HCT116 (cell line): ENCODE measurements at regions not wholly inside any gene's neighbourhood (a gene's known extent, or its start where the extent isn't known, plus 50 kb on each side); places are given as distances from the start of the nearest gene placed in this dataset.

ENCODE experiments used
- ATAC-seq: fragments of 200-7000 bp; cut with Tn5 transposase; 2 replicates; pipeline ENCODE4 v1.9.1; 2020; ENCODE audit warnings: mild to moderate bottlenecking, moderate library complexity
- BruUV-seq: library from RNA; stranded (reverse); fragments of 400-500 nt; replicated peaks from 2 replicates; lab custom pipeline; 2021; lab: Mats Ljungman, UMichigan
- CTCF ChIA-PET: fragments of 300-600 bp; sonication (Branson Sonifier 250); formaldehyde crosslinking; loops from one replicate; lab custom pipeline; 2021; ENCODE audit warnings: antibody characterized with exemption; lab: Charles Lee
- POLR2A ChIA-PET: fragments of 300-600, 350-600 bp; sonication (Branson Sonifier 250); formaldehyde crosslinking; loops from one replicate; lab custom pipeline; 2021; ENCODE audit warnings: antibody characterized with exemption; lab: Charles Lee
- RAD21 ChIA-PET, 2 experiments: fragments of 300-600 bp; sonication (Branson Sonifier 250); formaldehyde crosslinking; loops; one replicate each; lab custom pipeline; 2023; ENCODE audit warnings: low total read pairs in 2 of 2; ENCODE audit not compliant: uncharacterized antibody in 2 of 2, unreplicated experiment in 2 of 2, low non-redundant PET in 1 of 2; lab: Charles Lee
- DNase-seq: peaks from one replicate; pipeline ENCODE4 v3.0.0-alpha.2; 2010; ENCODE audit warnings: low read depth, low spot score
- H2AFZ ChIP-seq: fragments of 200-600 bp; shearing (Covaris generic), sonication (generic); 2 replicates; pipeline ENCODE4 v1.6.1; 2017; ENCODE audit warnings: low read depth, mixed run types, mixed read lengths, antibody characterized with exemption, low read length; ENCODE audit not compliant: poor library complexity, severe bottlenecking
- H3K27ac ChIP-seq: 2 replicates; pipeline ENCODE4 v1.5.1; 2012; ENCODE audit warnings: low read depth, low read length
- H3K27me3 ChIP-seq: fragments of 200-600 bp; sonication (generic); 2 replicates; pipeline ENCODE4 v1.6.1; 2016; ENCODE audit warnings: mixed run types, low read length, mixed read lengths; ENCODE audit not compliant: insufficient read depth
- H3K36me3 ChIP-seq, 2 experiments: fragments of 200-500 bp in 1 of 2; fragments of 200-600 bp in 1 of 2; sonication (Bioruptor generic) in 1 of 2; sonication (generic) in 1 of 2; 2 replicates each; pipeline versions ENCODE4 v1.5.1 to v1.6.1; 2014 to 2016; ENCODE audit warnings: low read length in 2 of 2, inconsistent platforms in 1 of 2, mixed read lengths in 1 of 2, mixed run types in 1 of 2; ENCODE audit not compliant: insufficient read depth in 2 of 2, control insufficient read depth in 1 of 2
- H3K4me1 ChIP-seq, 2 experiments: fragments of 200-600 bp in 1 of 2; sonication (generic) in 1 of 2; 2 replicates each; pipeline versions ENCODE4 v1.5.1 to v1.6.1; 2012 to 2017; ENCODE audit warnings: low read length in 2 of 2, inconsistent platforms in 1 of 2, mild to moderate bottlenecking in 1 of 2, mixed read lengths in 1 of 2, mixed run types in 1 of 2, moderate library complexity in 1 of 2; ENCODE audit not compliant: insufficient read depth in 2 of 2, control insufficient read depth in 1 of 2
- H3K4me2 ChIP-seq: fragments of 200-600 bp; sonication (generic); 2 replicates; pipeline ENCODE4 v1.6.1; 2017; ENCODE audit warnings: mixed run types, low read length, mixed read lengths
- H3K4me3 ChIP-seq, 2 experiments: fragments of 200-600 bp in 1 of 2; sonication (generic) in 1 of 2; replicated peaks in 1 of 2; 2 replicates each; pipeline ENCODE4 v1.5.1; 2011 to 2016; ENCODE audit warnings: low read length in 2 of 2, control low read depth in 1 of 2, low read depth in 1 of 2, mild to moderate bottlenecking in 1 of 2, mixed read lengths in 1 of 2, mixed run types in 1 of 2
- H3K79me2 ChIP-seq: fragments of 200-600 bp; sonication (generic); 2 replicates; pipeline ENCODE4 v1.6.1; 2017; ENCODE audit warnings: mild to moderate bottlenecking, mixed run types, low read length, moderate library complexity, mixed read lengths; ENCODE audit not compliant: insufficient read depth
- H3K9ac ChIP-seq: fragments of 200-600 bp; sonication (generic); 2 replicates; pipeline ENCODE4 v1.6.1; 2016; ENCODE audit warnings: low read length, mixed read lengths
- H3K9me2 ChIP-seq: fragments of 200-600 bp; sonication (generic), shearing (Covaris generic); 2 replicates; pipeline ENCODE4 v1.6.1; 2017; ENCODE audit warnings: mixed run types, mild to moderate bottlenecking, moderate library complexity; ENCODE audit not compliant: insufficient read depth
- H3K9me3 ChIP-seq, 2 experiments: fragments of 200-500 bp in 1 of 2; fragments of 200-600 bp in 1 of 2; sonication (Bioruptor generic) in 1 of 2; sonication (generic) in 1 of 2; 2 replicates each; pipeline ENCODE4 v1.6.1; 2014 to 2017; ENCODE audit warnings: low read length in 2 of 2, mixed read lengths in 2 of 2, inconsistent platforms in 1 of 2, low read depth in 1 of 2, mild to moderate bottlenecking in 1 of 2, mixed run types in 1 of 2, moderate library complexity in 1 of 2; ENCODE audit not compliant: control insufficient read depth in 1 of 2, insufficient read depth in 1 of 2
- H4K20me1 ChIP-seq: fragments of 200-600 bp; sonication (generic), shearing (Covaris generic); 2 replicates; pipeline ENCODE4 v1.6.1; 2017; ENCODE audit warnings: mixed run types, mild to moderate bottlenecking, moderate library complexity; ENCODE audit not compliant: insufficient read depth
- ATF3 ChIP-seq: IDR thresholded peaks from 2 replicates; pipeline ENCODE4 v1.6.1; 2012
- CBX3 ChIP-seq: IDR thresholded peaks from 2 replicates; pipeline ENCODE4 v1.6.1; 2012; ENCODE audit warnings: low read depth
- CEBPB ChIP-seq: IDR thresholded peaks from 2 replicates; pipeline ENCODE4 v1.6.1; 2012; ENCODE audit warnings: low read depth
- CTCF ChIP-seq, 3 experiments: fragments of 200-600 bp in 1 of 3; sonication (generic) in 1 of 3; IDR thresholded peaks in 2 of 3; conservative IDR thresholded peaks in 1 of 3; 2 replicates each; pipeline ENCODE4 v1.5.1; 2012 to 2017; ENCODE audit warnings: low read depth in 2 of 3, low read length in 2 of 3, antibody characterized with exemption in 1 of 3, borderline replicate concordance in 1 of 3, control low read depth in 1 of 3, mild to moderate bottlenecking in 1 of 3, mixed read lengths in 1 of 3, mixed run types in 1 of 3, moderate library complexity in 1 of 3; ENCODE audit not compliant: insufficient read depth in 1 of 3
- EGR1 ChIP-seq: IDR thresholded peaks from 2 replicates; pipeline ENCODE4 v1.6.1; 2012; ENCODE audit warnings: low read depth
- ELF1 ChIP-seq: IDR thresholded peaks from 2 replicates; pipeline ENCODE4 v1.6.1; 2012; ENCODE audit warnings: low read depth, borderline replicate concordance
- EZH2 ChIP-seq: fragments of 200-600 bp; sonication (generic); IDR thresholded peaks from 2 replicates; pipeline ENCODE4 v1.6.1; 2017; ENCODE audit warnings: antibody characterized with exemption, mixed run types
- FOSL1 ChIP-seq: IDR thresholded peaks from 2 replicates; pipeline ENCODE4 v1.6.1; 2012; ENCODE audit warnings: low read depth
- JUND ChIP-seq: IDR thresholded peaks from 2 replicates; pipeline ENCODE4 v1.6.1; 2012
- MAX ChIP-seq: IDR thresholded peaks from 2 replicates; pipeline ENCODE4 v1.6.1; 2012
- POLR2A ChIP-seq: IDR thresholded peaks from 2 replicates; pipeline ENCODE4 v1.7.0; 2011; ENCODE audit warnings: borderline replicate concordance; ENCODE audit not compliant: insufficient read depth, insufficient read length; ENCODE audit errors: extremely low read depth
- REST ChIP-seq: IDR thresholded peaks from 2 replicates; pipeline ENCODE4 v1.6.1; 2012; ENCODE audit warnings: low read depth
- SIN3A ChIP-seq: IDR thresholded peaks from 2 replicates; pipeline ENCODE4 v1.6.1; 2012; ENCODE audit warnings: low read depth
- SP1 ChIP-seq: IDR thresholded peaks from 2 replicates; pipeline ENCODE4 v1.6.1; 2012; ENCODE audit warnings: low read depth
- SRF ChIP-seq: IDR thresholded peaks from 2 replicates; pipeline ENCODE4 v1.6.1; 2012; ENCODE audit warnings: low read depth
- TCF7L2 ChIP-seq: IDR thresholded peaks from 2 replicates; pipeline ENCODE4 v1.7.0; 2011; ENCODE audit warnings: borderline replicate concordance, inconsistent platforms; ENCODE audit not compliant: insufficient read depth, insufficient read length; ENCODE audit errors: extremely low read depth
- YY1 ChIP-seq: IDR thresholded peaks from 2 replicates; pipeline ENCODE4 v1.6.1; 2011; ENCODE audit warnings: low read length, low read depth, moderate library complexity, mild to moderate bottlenecking; ENCODE audit not compliant: insufficient replicate concordance; ENCODE audit errors: extremely low read depth
- ZNF274 ChIP-seq: fragments of 200-500 bp; sonication (Bioruptor generic); IDR thresholded peaks from 2 replicates; pipeline ENCODE4 v1.6.1; 2014; ENCODE audit warnings: mild to moderate bottlenecking, low read depth, low read length, inconsistent platforms
- intact Hi-C: fragments of 100-400 bp; cut with micrococcal nuclease; formaldehyde crosslinking; loops from 2 replicates; pipeline ENCODE4 v1.10.0; 2022

- no peak for TF ChIP-seq REST
- TF ChIP-seq CTCF (IDR thresholded peaks at IDR 0.05 in 2 of 3, conservative IDR thresholded peaks at IDR 0.05 in 1 of 3; ENCODE audit: borderline replicate concordance in 1 of 3, insufficient read depth in 1 of 3, low read depth in 2 of 3, low read length in 2 of 3) = no peak
- TF ChIP-seq POLR2A = no peak
- TF ChIP-seq TCF7L2 = no peak
Observed at GRCh38 chr12:77600468-77600843, 230.2 kb upstream of the NAV3 start (continued).

GRCh38 chr12:77599782-77600467 lies 230.8 kb upstream of the NAV3 start:
- no peaks in the 10 kb centered on the region for H3K9me2 ChIP-seq
- ChIA-PET CTCF (no interaction called here), POLR2A (no interaction called here), RAD21 (no interaction called here)
- no TSS peak for BruUV-seq
- no peaks in the 10 kb centered on the region for H3K27me3 ChIP-seq
- DNase-seq (no peak), ATAC-seq (no peak)
- H3K4me2 ChIP-seq = no peak overlapping the region
- no peaks in the 10 kb centered on the region for H3K4me1 ChIP-seq
- no peak overlapping the region for H3K9ac ChIP-seq
- H2AFZ ChIP-seq = no peak overlapping the region
- no peak overlapping the region for H3K27ac ChIP-seq
- H3K36me3 ChIP-seq = no peaks in the 10 kb centered on the region
- no peaks in the 10 kb centered on the region for H3K9me3 ChIP-seq
- no peak overlapping the region for H3K4me3 ChIP-seq
- no peaks in the 10 kb centered on the region for H3K79me2 ChIP-seq
- H4K20me1 ChIP-seq = no peaks in the 10 kb centered on the region
- intact Hi-C loops = no loop called here
- TF ChIP-seq SIN3A (no peak), CBX3 (no peak), EGR1 (no peak), JUND (no peak), SRF (no peak), CEBPB (no peak), ATF3 (no peak), MAX (no peak), CTCF (IDR thresholded peaks at IDR 0.05 in 2 of 3, conservative IDR thresholded peaks at IDR 0.05 in 1 of 3; ENCODE audit: borderline replicate concordance in 1 of 3, insufficient read depth in 1 of 3, low read depth in 2 of 3, low read length in 2 of 3) (no peak), FOSL1 (no peak), SP1 (no peak), ZNF274 (no peak), POLR2A (no peak), YY1 (no peak), ELF1 (no peak), EZH2 (no peak)
